ENCODE measurements at regions not wholly inside any gene's neighbourhood (a gene's known extent, or its start where the extent isn't known, plus 50 kb on each side); places are given as distances from the start of the nearest gene placed in this dataset.

DNA sequence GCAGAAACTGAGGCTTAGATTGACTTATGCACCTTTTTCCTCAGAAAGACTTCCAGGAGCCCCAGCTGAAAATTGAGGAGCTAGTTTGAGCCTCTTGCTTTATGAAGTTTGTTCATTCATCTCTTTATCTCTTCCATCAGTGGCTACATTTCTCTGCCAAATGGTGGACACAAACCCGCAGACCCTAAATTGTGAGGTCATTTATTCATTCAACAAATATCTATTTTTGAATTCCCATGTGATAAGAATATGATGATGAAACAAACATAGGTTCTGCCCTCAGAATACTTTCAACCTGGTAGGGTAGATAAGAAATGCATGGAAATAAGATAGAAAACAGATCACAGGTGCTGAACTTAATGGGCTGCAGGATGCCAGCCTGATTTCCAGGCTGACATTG lies 309.4 kb downstream of the TNS1 start:
- no peak for TF ChIP-seq FOXP2 (optimal IDR thresholded peaks at IDR 0.05; ENCODE audit: control extremely low read depth, extremely low read length, insufficient read depth)
- TF ChIP-seq EZH2 (IDR thresholded peaks at IDR 0.05), result no peak

Data from SK-N-MC (cell line).